Keratinocyte (primary cell): ENCODE measurements at regions not wholly inside any gene's neighbourhood (a gene's known extent, or its start where the extent isn't known, plus 50 kb on each side); places are given as distances from the start of the nearest gene placed in this dataset.

ENCODE experiments used
- CTCF ChIP-seq, 3 experiments: IDR thresholded peaks in 1 of 3; conservative IDR thresholded peaks in 1 of 3; optimal IDR thresholded peaks in 1 of 3; 2 replicates in 2 of 3; 3 replicates in 1 of 3; pipeline versions ENCODE3 to v1.5.1; 2011; ENCODE audit warnings: low read length in 3 of 3, mild to moderate bottlenecking in 3 of 3, moderate library complexity in 2 of 3, control low read depth in 1 of 3, inconsistent platforms in 1 of 3; ENCODE audit not compliant: insufficient read depth in 2 of 3; ENCODE audit errors: extremely low read depth in 1 of 3
- EZH2 ChIP-seq: IDR thresholded peaks from one replicate; pipeline ENCODE4 v1.6.1; 2012; ENCODE audit warnings: inconsistent platforms, mild to moderate bottlenecking, low read length, moderate library complexity

- TF ChIP-seq CTCF (optimal IDR thresholded peaks at IDR 0.05 in 1 of 3, IDR thresholded peaks at IDR 0.05 in 1 of 3, conservative IDR thresholded peaks at IDR 0.05 in 1 of 3; ENCODE audit: extremely low read depth in 1 of 3, insufficient read depth in 2 of 3, low read length in 3 of 3) (no peak), EZH2 (no peak)
Measured at GRCh38 chr14:40133463-40133862, 701.2 kb upstream of the FBXO33 start.
